H1 (cell line): ENCODE measurements at regions not wholly inside any gene's neighbourhood (a gene's known extent, or its start where the extent isn't known, plus 50 kb on each side); places are given as distances from the start of the nearest gene placed in this dataset.

Source experiments
- TF ChIP-seq, protein P1 (sequence below): fragments of 300-600 bp; sonication (generic); IDR thresholded peaks from 2 replicates; pipeline ENCODE4 v1.7.1; 2012; ENCODE audit warnings: low read length, moderate library complexity, mild to moderate bottlenecking, inconsistent platforms; ENCODE audit not compliant: insufficient replicate concordance

DNA sequence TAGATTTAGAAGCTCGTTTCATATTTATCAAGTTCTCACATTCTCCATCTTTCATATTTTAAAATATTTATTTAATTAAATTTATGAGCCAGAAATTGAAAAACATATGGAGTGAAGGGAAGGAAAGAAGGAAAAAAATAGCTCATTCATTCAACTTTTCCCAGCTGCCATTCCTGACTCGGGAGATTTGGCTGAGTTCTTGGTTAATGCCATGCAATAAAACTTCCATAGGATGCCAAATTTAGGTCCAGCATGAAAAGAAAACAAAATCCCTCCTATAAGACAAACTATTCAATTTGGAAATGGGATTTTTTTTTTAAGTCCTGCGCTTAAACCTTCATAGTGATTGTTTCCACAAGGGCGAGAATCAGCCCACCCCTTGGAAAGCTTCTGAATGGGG, 426.1 kb upstream of the TNP1 start (continued):
- TF ChIP-seq, protein P1, sequence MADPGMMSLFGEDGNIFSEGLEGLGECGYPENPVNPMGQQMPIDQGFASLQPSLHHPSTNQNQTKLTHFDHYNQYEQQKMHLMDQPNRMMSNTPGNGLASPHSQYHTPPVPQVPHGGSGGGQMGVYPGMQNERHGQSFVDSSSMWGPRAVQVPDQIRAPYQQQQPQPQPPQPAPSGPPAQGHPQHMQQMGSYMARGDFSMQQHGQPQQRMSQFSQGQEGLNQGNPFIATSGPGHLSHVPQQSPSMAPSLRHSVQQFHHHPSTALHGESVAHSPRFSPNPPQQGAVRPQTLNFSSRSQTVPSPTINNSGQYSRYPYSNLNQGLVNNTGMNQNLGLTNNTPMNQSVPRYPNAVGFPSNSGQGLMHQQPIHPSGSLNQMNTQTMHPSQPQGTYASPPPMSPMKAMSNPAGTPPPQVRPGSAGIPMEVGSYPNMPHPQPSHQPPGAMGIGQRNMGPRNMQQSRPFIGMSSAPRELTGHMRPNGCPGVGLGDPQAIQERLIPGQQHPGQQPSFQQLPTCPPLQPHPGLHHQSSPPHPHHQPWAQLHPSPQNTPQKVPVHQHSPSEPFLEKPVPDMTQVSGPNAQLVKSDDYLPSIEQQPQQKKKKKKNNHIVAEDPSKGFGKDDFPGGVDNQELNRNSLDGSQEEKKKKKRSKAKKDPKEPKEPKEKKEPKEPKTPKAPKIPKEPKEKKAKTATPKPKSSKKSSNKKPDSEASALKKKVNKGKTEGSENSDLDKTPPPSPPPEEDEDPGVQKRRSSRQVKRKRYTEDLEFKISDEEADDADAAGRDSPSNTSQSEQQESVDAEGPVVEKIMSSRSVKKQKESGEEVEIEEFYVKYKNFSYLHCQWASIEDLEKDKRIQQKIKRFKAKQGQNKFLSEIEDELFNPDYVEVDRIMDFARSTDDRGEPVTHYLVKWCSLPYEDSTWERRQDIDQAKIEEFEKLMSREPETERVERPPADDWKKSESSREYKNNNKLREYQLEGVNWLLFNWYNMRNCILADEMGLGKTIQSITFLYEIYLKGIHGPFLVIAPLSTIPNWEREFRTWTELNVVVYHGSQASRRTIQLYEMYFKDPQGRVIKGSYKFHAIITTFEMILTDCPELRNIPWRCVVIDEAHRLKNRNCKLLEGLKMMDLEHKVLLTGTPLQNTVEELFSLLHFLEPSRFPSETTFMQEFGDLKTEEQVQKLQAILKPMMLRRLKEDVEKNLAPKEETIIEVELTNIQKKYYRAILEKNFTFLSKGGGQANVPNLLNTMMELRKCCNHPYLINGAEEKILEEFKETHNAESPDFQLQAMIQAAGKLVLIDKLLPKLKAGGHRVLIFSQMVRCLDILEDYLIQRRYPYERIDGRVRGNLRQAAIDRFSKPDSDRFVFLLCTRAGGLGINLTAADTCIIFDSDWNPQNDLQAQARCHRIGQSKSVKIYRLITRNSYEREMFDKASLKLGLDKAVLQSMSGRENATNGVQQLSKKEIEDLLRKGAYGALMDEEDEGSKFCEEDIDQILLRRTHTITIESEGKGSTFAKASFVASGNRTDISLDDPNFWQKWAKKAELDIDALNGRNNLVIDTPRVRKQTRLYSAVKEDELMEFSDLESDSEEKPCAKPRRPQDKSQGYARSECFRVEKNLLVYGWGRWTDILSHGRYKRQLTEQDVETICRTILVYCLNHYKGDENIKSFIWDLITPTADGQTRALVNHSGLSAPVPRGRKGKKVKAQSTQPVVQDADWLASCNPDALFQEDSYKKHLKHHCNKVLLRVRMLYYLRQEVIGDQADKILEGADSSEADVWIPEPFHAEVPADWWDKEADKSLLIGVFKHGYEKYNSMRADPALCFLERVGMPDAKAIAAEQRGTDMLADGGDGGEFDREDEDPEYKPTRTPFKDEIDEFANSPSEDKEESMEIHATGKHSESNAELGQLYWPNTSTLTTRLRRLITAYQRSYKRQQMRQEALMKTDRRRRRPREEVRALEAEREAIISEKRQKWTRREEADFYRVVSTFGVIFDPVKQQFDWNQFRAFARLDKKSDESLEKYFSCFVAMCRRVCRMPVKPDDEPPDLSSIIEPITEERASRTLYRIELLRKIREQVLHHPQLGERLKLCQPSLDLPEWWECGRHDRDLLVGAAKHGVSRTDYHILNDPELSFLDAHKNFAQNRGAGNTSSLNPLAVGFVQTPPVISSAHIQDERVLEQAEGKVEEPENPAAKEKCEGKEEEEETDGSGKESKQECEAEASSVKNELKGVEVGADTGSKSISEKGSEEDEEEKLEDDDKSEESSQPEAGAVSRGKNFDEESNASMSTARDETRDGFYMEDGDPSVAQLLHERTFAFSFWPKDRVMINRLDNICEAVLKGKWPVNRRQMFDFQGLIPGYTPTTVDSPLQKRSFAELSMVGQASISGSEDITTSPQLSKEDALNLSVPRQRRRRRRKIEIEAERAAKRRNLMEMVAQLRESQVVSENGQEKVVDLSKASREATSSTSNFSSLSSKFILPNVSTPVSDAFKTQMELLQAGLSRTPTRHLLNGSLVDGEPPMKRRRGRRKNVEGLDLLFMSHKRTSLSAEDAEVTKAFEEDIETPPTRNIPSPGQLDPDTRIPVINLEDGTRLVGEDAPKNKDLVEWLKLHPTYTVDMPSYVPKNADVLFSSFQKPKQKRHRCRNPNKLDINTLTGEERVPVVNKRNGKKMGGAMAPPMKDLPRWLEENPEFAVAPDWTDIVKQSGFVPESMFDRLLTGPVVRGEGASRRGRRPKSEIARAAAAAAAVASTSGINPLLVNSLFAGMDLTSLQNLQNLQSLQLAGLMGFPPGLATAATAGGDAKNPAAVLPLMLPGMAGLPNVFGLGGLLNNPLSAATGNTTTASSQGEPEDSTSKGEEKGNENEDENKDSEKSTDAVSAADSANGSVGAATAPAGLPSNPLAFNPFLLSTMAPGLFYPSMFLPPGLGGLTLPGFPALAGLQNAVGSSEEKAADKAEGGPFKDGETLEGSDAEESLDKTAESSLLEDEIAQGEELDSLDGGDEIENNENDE = no peak
- TF ChIP-seq, all 59 proteins: peak for 0
